ENCODE measurements at regions not wholly inside any gene's neighbourhood (a gene's known extent, or its start where the extent isn't known, plus 50 kb on each side); places are given as distances from the start of the nearest gene placed in this dataset.
"Not testable (repeated sequence)": the region's sequence is repeated elsewhere in the genome, so short reads cannot be mapped to it uniquely, and the experiment has no call there.

DNA sequence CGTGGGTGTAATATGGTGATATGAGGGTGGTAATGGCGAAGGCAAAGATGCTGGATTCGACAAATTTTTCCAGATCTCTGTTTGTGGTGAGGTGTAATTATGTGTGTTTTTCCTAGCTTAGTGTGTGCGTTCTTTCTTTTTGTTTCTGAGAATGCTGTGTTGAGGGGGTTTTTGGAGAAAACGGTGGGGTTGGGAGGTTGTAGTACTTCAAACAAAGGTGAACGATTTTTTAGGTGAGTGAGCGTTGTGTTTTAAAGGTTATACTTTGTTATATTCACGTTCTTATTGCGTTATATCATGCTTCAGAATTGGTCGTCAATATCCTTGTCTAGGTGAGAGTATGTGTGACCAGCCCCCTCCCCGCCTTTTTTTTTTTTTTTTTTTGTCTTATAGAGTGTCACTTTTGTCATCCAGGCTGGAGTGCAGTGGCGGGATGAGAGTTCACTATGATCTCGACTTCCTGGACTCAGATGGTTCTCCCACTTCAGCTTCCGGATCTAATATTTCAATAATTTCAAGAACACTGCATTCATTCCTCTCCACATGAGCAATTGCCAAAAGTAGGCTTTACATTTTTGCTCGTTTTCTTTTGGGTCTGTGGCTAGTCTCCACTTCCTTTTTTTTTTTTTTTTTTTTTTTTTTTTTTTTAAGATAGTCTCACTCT, 82.2 kb upstream of the RNU2-1 start:
- DNase-seq (ENCODE audit: low read depth), result no peak

DNA sequence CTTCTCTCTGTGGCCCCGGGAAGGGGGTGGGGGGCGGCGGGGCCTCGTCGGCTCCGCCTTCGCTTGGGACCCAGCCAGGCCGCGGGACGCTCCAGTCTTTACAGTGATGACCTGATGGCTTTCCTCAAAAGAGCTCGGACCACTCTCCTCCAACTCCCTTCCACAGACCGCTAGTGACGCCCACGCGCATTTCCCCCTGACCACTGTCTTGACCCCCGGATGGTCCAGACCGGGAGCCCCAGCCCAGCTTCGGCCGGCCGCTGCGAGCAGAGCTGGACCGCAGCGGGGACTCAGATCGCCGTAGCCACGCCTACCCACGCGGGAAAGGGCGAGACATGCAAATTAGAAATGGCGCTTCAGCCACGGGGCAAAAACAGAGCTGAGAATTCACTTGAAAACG, 81.6 kb upstream of the RNU2-1 start:
- DNase-seq (ENCODE audit: low read depth), result no peak

GRCh38 chr17:43314611-43315011, 80.8 kb upstream of the RNU2-1 start:
- no peak for DNase-seq (ENCODE audit: low read depth)

GRCh38 chr17:43312011-43312410, 78.2 kb upstream of the RNU2-1 start:
- no peak for DNase-seq (ENCODE audit: low read depth)

DNA sequence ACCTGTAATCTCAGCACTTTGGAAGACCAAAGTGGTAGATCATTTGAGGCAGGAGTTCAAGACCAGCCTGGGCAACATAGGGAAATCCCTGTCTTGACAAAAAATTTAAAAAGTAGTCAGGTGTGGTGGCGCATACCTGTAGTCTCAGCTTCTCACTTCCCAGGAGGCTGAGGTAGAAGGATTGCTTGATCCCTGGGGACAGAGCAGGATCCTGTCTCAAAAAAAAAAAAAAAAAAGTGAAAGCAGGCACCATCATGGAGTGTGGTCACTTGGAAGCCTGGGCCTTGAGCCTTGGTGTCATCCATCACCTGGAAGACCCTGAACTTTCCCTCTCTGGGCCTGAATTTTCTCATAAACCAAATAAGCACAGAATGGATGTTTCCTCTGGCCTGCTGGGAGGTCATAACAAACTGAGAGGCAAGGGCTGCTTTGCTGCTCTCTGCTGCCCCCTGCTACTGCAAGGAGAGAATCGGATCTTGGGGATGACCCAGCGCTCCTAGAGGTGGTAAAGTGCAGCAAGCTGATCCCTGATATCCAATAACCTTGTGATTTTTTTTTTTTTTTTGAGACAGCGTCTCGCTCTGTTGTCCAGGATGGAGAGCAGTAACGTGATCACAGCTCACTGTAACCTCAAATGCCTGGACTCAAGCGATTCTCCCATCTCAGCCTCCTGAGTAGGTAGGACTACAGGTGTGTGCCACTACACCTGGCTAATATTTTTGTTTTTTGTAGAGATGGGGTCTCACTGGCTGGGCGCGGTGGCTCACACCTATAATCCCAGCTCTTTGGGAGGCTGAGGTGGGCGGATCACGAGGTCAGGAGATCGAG, 75.9 kb upstream of the RNU2-1 start:
- DNase-seq (ENCODE audit: low read depth), result no peak

DNA sequence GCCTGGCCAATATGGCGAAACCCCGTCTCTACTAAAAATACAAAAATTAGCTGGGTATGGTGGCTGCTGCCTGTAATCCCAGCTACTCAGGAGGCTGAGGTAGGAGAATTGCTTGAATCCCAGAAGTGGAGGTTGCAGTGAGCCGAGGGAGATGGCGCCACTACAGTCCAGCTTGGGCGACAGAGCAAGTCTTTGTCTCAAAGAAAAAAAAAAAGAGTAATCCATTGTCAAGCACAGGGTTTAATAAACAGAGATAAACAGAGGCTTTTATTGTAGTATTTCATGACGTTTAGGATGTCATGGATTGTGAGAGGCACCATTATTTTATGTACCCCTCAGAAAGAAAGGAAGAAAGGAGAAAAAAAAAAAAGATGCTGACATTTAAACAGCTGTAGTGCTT, 75.2 kb upstream of the RNU2-1 start:
- DNase-seq (ENCODE audit: low read depth), result no peak

- not testable (repeated sequence) for DNase-seq (ENCODE audit: low read depth)
Measured at GRCh38 chr17:43304792-43305191, 71.0 kb upstream of the RNU2-1 start.

GRCh38 chr17:43303049-43303448, 69.3 kb upstream of the RNU2-1 start:
- not testable (repeated sequence) for DNase-seq (ENCODE audit: low read depth)

DNA sequence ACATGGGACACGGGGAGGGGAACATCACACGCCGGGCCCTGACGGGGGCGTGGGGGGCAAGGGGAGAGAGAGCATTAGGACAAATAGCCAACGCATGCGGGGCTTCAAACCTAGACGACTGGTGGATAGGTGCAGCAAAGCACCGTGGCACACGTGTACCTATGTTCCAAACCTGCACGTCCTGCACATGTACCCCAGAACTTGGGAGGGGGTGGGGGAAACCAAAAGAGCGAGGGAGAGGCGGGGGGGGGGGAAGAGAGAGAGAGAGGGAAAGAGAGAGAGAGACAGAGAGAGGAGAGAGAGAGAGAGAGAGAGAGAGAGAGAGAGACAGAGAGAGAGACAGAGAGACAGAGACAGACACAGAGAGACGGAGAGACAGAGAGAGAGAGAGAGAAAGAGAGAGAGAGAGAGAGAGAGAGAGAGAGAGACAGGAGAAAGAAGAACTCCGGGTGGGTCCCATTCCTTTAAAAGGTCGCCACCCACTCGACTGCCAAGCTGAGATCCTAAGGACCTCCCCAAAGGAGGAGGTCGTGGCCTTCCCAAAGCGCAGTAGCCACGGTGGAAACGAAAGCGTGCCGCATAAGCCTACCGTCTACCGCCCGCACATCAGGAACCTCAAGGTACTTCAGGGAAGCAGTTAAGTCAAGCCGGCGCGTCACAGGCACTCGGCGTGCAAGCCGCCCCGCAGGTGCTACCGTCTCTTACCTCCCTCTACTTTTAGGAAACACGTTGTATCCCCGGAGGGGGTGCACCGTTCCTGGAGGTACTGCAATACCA, 65.7 kb upstream of the RNU2-1 start:
- not testable (repeated sequence) for DNase-seq (ENCODE audit: low read depth)

DNA sequence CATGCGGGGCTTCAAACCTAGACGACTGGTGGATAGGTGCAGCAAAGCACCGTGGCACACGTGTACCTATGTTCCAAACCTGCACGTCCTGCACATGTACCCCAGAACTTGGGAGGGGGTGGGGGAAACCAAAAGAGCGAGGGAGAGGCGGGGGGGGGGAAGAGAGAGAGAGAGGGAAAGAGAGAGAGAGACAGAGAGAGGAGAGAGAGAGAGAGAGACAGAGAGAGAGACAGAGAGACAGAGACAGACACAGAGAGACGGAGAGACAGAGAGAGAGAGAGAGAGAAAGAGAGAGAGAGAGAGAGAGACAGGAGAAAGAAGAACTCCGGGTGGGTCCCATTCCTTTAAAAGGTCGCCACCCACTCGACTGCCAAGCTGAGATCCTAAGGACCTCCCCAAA, 55.9 kb upstream of the RNU2-1 start:
- not testable (repeated sequence) for DNase-seq (ENCODE audit: low read depth)

GRCh38 chr17:43283606-43284005, 49.8 kb upstream of the RNU2-1 start:
- DNase-seq (ENCODE audit: low read depth), result not testable (repeated sequence)

Measured in activated T-cell treated with anti-CD3 and anti-CD28 coated beads for 48 hours (primary cell).